Tibial artery (tissue), 4 donors: ENCODE measurements at regions not wholly inside any gene's neighbourhood (a gene's known extent, or its start where the extent isn't known, plus 50 kb on each side); places are given as distances from the start of the nearest gene placed in this dataset.

Experiments used
- DNase-seq, 2 donors: peaks; one replicate each; pipeline ENCODE4 v3.0.0-alpha.2; 2019
- H3K27ac ChIP-seq, 2 donors: fragments of 200-600 bp; sonication (generic) in 1 of 2; 1 replicate in 1 of 2; 2 replicates in 1 of 2; pipeline ENCODE4 v1.5.1; 2018 to 2019; ENCODE audit warnings: mild to moderate bottlenecking in 1 of 2
- H3K27me3 ChIP-seq, 2 donors: fragments of 200-600 bp; sonication (generic) in 1 of 2; one replicate each; pipeline versions ENCODE4 v1.5.1 to v1.6.0; 2016 to 2019
- H3K36me3 ChIP-seq, 3 donors: fragments of 200-600 bp; sonication (generic) in 2 of 3; one replicate each; pipeline ENCODE4 v1.5.1; 2016 to 2019; ENCODE audit warnings: mild to moderate bottlenecking in 2 of 3
- H3K4me1 ChIP-seq, 4 donors: fragments of 200-600 bp; sonication (generic) in 2 of 4; 1 replicate in 3 of 4; 2 replicates in 1 of 4; pipeline ENCODE4 v1.5.1; 2016 to 2019
- H3K4me3 ChIP-seq, 2 donors: fragments of 200-600 bp; sonication (generic) in 1 of 2; 1 replicate in 1 of 2; 2 replicates in 1 of 2; pipeline ENCODE4 v1.5.1; 2018 to 2019; ENCODE audit warnings: mild to moderate bottlenecking in 2 of 2
- H3K9me3 ChIP-seq, 3 donors: fragments of 200-600 bp; sonication (generic) in 1 of 3; one replicate each; pipeline ENCODE4 v1.5.1; 2016 to 2019
- CTCF ChIP-seq, 2 experiments: fragments of 200-600 bp in 1 of 2; fragments of 450-650 bp in 1 of 2; IDR thresholded peaks; one replicate each; pipeline ENCODE4 v1.5.1; 2017 to 2019; ENCODE audit warnings: antibody characterized with exemption in 2 of 2, mild to moderate bottlenecking in 1 of 2, moderate library complexity in 1 of 2
- intact Hi-C: fragments of 100-400 bp; cut with DNase I; formaldehyde crosslinking; loops from one replicate; pipeline ENCODE4 v1.15.0; 2023; ENCODE audit warnings: low total_unique reads

- Histone ChIP-seq H3K9me3 (no peaks in the 10 kb centered on the region), H3K36me3 (no peaks in the 10 kb centered on the region), H3K27ac (no peak overlapping the region), H3K27me3 (no peaks in the 10 kb centered on the region), H3K4me3 (no peak overlapping the region), H3K4me1 (no peaks in the 10 kb centered on the region)
- intact Hi-C loops = no loop called here
- TF ChIP-seq CTCF (IDR thresholded peaks at IDR 0.05) = no peak
- DNase-seq = no peak
These were observed 333.7 kb downstream of the RAD51AP2 start for GRCh38 chr2:17184512-17184911.

DNA sequence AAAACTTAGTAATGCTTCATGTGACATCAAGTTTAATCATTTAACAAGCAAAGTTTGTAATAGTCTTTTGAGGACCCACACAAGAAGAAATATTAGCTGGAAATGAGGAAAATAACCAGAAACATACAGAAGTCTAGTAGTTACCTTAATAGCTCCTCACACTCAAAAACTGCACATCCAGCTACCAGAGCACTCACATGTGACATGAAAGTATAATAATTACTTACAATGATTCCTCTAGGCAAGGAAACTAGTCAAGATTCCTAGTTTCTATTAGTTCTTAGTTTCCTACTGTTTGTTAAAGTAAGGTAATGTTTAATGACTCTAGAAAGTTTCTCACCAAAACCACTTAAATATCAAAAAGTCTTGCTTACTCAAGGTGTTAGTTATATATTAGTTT is 335.8 kb downstream of the RAD51AP2 start:
- no peak for DNase-seq
- Histone ChIP-seq H3K27me3 (no peaks in the 10 kb centered on the region), H3K36me3 (no peaks in the 10 kb centered on the region), H3K4me1 (no peaks in the 10 kb centered on the region), H3K4me3 (no peak overlapping the region), H3K9me3 (no peaks in the 10 kb centered on the region), H3K27ac (no peak overlapping the region)
- intact Hi-C loops = no loop called here
- no peak for TF ChIP-seq CTCF (IDR thresholded peaks at IDR 0.05)

DNA sequence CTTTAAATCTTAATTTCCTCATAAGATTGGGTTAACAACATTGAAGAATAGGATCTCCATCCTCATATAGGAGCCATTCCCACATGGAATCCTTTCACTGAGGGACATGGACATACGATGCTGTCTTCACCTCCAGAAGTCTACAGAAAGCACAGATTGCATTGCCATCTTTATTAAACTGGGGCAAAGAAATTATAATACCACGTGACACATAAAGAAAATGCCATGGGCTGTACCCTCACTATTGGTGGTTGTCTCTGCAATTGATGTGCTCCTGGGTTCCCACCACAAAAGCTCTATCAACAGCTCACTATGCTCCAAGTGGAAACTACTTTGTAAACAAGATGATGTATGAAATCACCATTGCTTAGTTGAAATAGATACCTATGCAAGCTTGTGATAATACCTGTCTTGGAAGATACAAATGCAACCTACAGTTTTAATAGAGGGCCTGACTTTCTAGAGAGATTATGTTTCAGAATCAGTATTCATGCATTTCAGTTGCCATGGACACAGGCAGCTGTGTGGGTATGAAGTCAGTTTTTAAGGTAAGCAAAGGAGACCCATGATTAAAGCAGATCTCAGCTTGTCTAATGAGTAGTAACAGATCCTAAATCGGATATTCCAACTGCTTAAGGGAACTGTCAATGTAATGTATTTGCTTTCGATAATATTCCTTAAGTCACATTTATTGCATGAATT is 337.0 kb downstream of the RAD51AP2 start:
- H3K4me3 ChIP-seq = no peak overlapping the region
- TF ChIP-seq CTCF (IDR thresholded peaks at IDR 0.05) = no peak
- intact Hi-C loops = no loop called here
- H3K27ac ChIP-seq = no peak overlapping the region
- no peaks in the 10 kb centered on the region for H3K27me3 ChIP-seq
- H3K36me3 ChIP-seq = no peaks in the 10 kb centered on the region
- no peaks in the 10 kb centered on the region for H3K9me3 ChIP-seq
- H3K4me1 ChIP-seq = no peaks in the 10 kb centered on the region
- no peak for DNase-seq

GRCh38 chr2:17179145-17179808 is 339.0 kb downstream of the RAD51AP2 start:
- no peaks in the 10 kb centered on the region for H3K27me3 ChIP-seq
- H3K36me3 ChIP-seq = no peaks in the 10 kb centered on the region
- no peak overlapping the region for H3K4me3 ChIP-seq
- no peak for DNase-seq
- no peaks in the 10 kb centered on the region for H3K9me3 ChIP-seq
- intact Hi-C loops = no loop called here
- no peaks in the 10 kb centered on the region for H3K4me1 ChIP-seq
- no peak for TF ChIP-seq CTCF (IDR thresholded peaks at IDR 0.05)
- H3K27ac ChIP-seq = no peak overlapping the region

GRCh38 chr2:17177088-17177487 is 341.2 kb downstream of the RAD51AP2 start:
- no peak for TF ChIP-seq CTCF (IDR thresholded peaks at IDR 0.05)
- H3K27ac ChIP-seq = no peak overlapping the region
- no peaks in the 10 kb centered on the region for H3K27me3 ChIP-seq
- no peaks in the 10 kb centered on the region for H3K9me3 ChIP-seq
- no peak overlapping the region for H3K4me3 ChIP-seq
- no peaks in the 10 kb centered on the region for H3K4me1 ChIP-seq
- H3K36me3 ChIP-seq = no peaks in the 10 kb centered on the region
- DNase-seq = no peak
- intact Hi-C loops = no loop called here
